ENCODE measurements at regions not wholly inside any gene's neighbourhood (a gene's known extent, or its start where the extent isn't known, plus 50 kb on each side); places are given as distances from the start of the nearest gene placed in this dataset.

DNA sequence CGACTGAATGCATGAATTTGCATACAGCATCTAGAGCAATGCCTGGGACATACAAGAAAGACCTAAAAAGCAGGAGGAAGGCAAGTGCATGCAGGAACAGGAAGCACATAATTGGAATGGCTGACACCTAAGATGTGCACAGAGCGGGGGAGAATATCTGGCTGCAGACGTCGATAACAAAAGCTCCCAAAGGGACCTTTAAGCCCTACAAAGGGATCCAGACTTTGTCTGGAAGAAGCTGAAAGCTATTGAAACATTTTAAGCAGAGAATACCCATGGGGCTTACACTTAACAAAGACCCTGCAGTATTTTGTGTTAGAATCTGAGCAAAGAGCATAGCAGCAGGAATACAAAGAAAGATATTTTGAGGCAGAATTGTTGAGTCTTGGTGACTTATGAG is 107.4 kb upstream of the CLDN10 start:
- Histone ChIP-seq H3K27me3 (no peaks in the 10 kb centered on the region), H3K9me3 (no peaks in the 10 kb centered on the region), H3K4me1 (no peaks in the 10 kb centered on the region), H3K36me3 (no peaks in the 10 kb centered on the region), H3K4me3 (ENCODE audit: low read depth, low read length) (no peak overlapping the region)
- no peak for DNase-seq
- TF ChIP-seq, protein P1, sequence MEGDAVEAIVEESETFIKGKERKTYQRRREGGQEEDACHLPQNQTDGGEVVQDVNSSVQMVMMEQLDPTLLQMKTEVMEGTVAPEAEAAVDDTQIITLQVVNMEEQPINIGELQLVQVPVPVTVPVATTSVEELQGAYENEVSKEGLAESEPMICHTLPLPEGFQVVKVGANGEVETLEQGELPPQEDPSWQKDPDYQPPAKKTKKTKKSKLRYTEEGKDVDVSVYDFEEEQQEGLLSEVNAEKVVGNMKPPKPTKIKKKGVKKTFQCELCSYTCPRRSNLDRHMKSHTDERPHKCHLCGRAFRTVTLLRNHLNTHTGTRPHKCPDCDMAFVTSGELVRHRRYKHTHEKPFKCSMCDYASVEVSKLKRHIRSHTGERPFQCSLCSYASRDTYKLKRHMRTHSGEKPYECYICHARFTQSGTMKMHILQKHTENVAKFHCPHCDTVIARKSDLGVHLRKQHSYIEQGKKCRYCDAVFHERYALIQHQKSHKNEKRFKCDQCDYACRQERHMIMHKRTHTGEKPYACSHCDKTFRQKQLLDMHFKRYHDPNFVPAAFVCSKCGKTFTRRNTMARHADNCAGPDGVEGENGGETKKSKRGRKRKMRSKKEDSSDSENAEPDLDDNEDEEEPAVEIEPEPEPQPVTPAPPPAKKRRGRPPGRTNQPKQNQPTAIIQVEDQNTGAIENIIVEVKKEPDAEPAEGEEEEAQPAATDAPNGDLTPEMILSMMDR (IDR thresholded peaks at IDR 0.05; ENCODE audit: low read depth, low read length): no peak

- no peak for DNase-seq
- no peaks in the 10 kb centered on the region for H3K4me1 ChIP-seq
- no peaks in the 10 kb centered on the region for H3K27me3 ChIP-seq
- H3K4me3 ChIP-seq (ENCODE audit: low read depth, low read length): no peak overlapping the region
- H3K9me3 ChIP-seq: no peaks in the 10 kb centered on the region
- TF ChIP-seq, protein P1 (IDR thresholded peaks at IDR 0.05; ENCODE audit: low read depth, low read length): no peak
- no peaks in the 10 kb centered on the region for H3K36me3 ChIP-seq
Measured at GRCh38 chr13:95447814-95448213, 104.7 kb upstream of the CLDN10 start.

- no peaks in the 10 kb centered on the region; the same call in 1 of the 2 replicates for H3K4me1 ChIP-seq
- DNase-seq: no peak
- no peaks in the 10 kb centered on the region for H3K9me3 ChIP-seq
- no peaks in the 10 kb centered on the region for H3K27me3 ChIP-seq
- no peaks in the 10 kb centered on the region for H3K36me3 ChIP-seq
- TF ChIP-seq, protein P1 (IDR thresholded peaks at IDR 0.05; ENCODE audit: low read depth, low read length): no peak
- no peak overlapping the region for H3K4me3 ChIP-seq (ENCODE audit: low read depth, low read length)
Measured at GRCh38 chr13:95451656-95452055, 100.9 kb upstream of the CLDN10 start.

DNA sequence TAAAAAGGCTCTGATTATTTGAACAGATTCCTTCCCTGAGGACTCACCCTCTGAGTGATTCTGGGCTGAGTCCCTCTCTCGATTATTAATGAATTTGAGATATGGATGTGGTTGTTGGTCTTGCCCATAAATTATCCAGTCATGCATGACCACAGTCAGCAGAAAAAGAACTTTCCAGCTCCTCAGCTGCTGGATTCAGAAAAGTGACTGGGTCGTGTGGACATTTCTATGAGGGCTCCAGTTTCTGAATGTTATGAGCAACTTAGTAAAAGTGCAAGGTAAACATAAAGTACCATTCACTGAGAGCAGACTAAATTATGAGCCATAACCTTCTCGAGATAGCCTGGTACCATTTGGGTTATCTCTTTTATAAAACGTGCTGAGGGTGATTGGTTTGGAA is 100.1 kb upstream of the CLDN10 start:
- no peaks in the 10 kb centered on the region for H3K9me3 ChIP-seq
- DNase-seq: no peak
- H3K4me1 ChIP-seq: no peaks in the 10 kb centered on the region; the same call in 1 of the 2 replicates
- H3K27me3 ChIP-seq: no peaks in the 10 kb centered on the region
- TF ChIP-seq, protein P1 (IDR thresholded peaks at IDR 0.05; ENCODE audit: low read depth, low read length): no peak
- H3K36me3 ChIP-seq: no peaks in the 10 kb centered on the region
- H3K4me3 ChIP-seq (ENCODE audit: low read depth, low read length): no peak overlapping the region

GRCh38 chr13:95455782-95456181 is 96.7 kb upstream of the CLDN10 start:
- H3K4me1 ChIP-seq: no peaks in the 10 kb centered on the region; the same call in 1 of the 2 replicates
- no peaks in the 10 kb centered on the region for H3K27me3 ChIP-seq
- H3K36me3 ChIP-seq: no peaks in the 10 kb centered on the region
- TF ChIP-seq, protein P1 (IDR thresholded peaks at IDR 0.05; ENCODE audit: low read depth, low read length): no peak
- H3K9me3 ChIP-seq: no peaks in the 10 kb centered on the region; the same call in 1 of the 2 replicates
- DNase-seq: no peak
- H3K4me3 ChIP-seq (ENCODE audit: low read depth, low read length): no peak overlapping the region

- Histone ChIP-seq H3K4me3 (ENCODE audit: low read depth, low read length) (no peak overlapping the region), H3K4me1 (no peaks in the 10 kb centered on the region; the same call in 1 of the 2 replicates), H3K27me3 (no peaks in the 10 kb centered on the region), H3K36me3 (no peaks in the 10 kb centered on the region), H3K9me3 (no peaks in the 10 kb centered on the region; the same call in 1 of the 2 replicates)
- no peak for DNase-seq
- TF ChIP-seq, protein P1 (IDR thresholded peaks at IDR 0.05; ENCODE audit: low read depth, low read length): no peak
Measured at GRCh38 chr13:95456815-95457214, 95.7 kb upstream of the CLDN10 start.
